Progenitor cell of endocrine pancreas (in vitro differentiated cells): ENCODE measurements at regions not wholly inside any gene's neighbourhood (a gene's known extent, or its start where the extent isn't known, plus 50 kb on each side); places are given as distances from the start of the nearest gene placed in this dataset.
A peak's percentile ranks its signal among the peaks of the same experiment; 100 is the strongest.

Source experiments
- DNase-seq: peaks from one replicate; pipeline ENCODE4 v3.0.0; 2021; ENCODE audit warnings: low spot score; ENCODE audit not compliant: unreplicated experiment
- H3K27ac Mint-ChIP-seq: 2 replicates; pipeline ENCODE4 v1.8.0; 2021; ENCODE audit warnings: mild to moderate bottlenecking, moderate library complexity, mixed read lengths
- H3K27me3 Mint-ChIP-seq: 2 replicates; pipeline ENCODE4 v1.8.0; 2021; ENCODE audit warnings: mixed read lengths
- H3K36me3 Mint-ChIP-seq: 2 replicates; pipeline ENCODE4 v1.8.0; 2022; ENCODE audit warnings: mixed read lengths; ENCODE audit not compliant: insufficient read depth
- H3K4me1 Mint-ChIP-seq: 2 replicates; pipeline ENCODE4 v1.8.0; 2021; ENCODE audit warnings: low read depth, mixed read lengths
- H3K4me3 Mint-ChIP-seq: 2 replicates; pipeline ENCODE4 v1.8.0; 2021; ENCODE audit warnings: low read depth, mild to moderate bottlenecking, moderate library complexity, mixed read lengths
- H3K9me3 Mint-ChIP-seq: 2 replicates; pipeline ENCODE4 v1.8.0; 2021; ENCODE audit warnings: low read depth, mixed read lengths
- TF ChIP-seq, protein P1 (sequence below): fragments of 200-600 bp; sonication (generic); IDR thresholded peaks from one replicate; pipeline ENCODE4 v1.5.0; 2021; ENCODE audit warnings: antibody characterized with exemption, mild to moderate bottlenecking; ENCODE audit not compliant: unreplicated experiment

DNA sequence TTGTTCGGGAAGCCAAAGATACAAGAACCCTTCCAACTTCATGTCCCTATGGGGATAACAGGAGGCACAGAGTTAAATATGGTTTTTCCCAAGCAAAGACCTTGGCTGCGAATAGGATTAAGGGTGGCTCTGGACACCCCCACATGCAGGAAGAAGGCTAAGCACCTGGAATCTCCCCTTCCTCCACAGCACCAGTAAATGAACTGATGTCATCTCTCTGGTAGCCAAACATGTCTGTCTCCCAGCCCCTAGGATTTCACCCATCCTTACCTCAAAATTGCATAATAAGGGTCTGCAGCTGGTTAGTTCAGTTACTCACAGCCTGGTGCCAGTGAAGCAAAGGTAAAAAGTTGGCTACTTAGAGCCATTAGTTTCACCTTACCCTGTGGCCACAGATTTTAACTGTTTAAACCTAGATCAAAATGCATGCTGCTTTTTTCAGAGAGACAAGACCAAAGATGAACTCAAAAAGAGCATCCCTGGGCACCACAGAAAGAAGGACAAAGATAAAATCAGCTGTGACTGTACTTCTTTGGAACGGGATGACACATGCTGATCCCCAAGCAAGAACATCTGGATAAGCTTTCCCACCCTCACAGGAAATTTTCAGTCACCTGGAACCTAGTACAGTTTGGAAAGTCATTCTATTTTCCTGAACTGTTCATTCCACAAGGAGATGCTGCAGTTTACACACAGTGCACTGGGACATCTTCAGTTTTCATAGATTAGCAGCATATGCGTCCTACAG is 77.2 kb upstream of the AKIP1 start:
- Mint-ChIP-seq H3K9me3 (no peaks in the 10 kb centered on the region), H3K4me1 (peaks cover 10% of the 10 kb centered on the region), H3K27me3 (no peaks in the 10 kb centered on the region), H3K36me3 (peaks cover 5% of the 10 kb centered on the region), H3K4me3 (no peak overlapping the region), H3K27ac (peak overlapping the region; percentile 11)
- DNase-seq: no peak
- TF ChIP-seq, protein P1, sequence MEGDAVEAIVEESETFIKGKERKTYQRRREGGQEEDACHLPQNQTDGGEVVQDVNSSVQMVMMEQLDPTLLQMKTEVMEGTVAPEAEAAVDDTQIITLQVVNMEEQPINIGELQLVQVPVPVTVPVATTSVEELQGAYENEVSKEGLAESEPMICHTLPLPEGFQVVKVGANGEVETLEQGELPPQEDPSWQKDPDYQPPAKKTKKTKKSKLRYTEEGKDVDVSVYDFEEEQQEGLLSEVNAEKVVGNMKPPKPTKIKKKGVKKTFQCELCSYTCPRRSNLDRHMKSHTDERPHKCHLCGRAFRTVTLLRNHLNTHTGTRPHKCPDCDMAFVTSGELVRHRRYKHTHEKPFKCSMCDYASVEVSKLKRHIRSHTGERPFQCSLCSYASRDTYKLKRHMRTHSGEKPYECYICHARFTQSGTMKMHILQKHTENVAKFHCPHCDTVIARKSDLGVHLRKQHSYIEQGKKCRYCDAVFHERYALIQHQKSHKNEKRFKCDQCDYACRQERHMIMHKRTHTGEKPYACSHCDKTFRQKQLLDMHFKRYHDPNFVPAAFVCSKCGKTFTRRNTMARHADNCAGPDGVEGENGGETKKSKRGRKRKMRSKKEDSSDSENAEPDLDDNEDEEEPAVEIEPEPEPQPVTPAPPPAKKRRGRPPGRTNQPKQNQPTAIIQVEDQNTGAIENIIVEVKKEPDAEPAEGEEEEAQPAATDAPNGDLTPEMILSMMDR: no peak

DNA sequence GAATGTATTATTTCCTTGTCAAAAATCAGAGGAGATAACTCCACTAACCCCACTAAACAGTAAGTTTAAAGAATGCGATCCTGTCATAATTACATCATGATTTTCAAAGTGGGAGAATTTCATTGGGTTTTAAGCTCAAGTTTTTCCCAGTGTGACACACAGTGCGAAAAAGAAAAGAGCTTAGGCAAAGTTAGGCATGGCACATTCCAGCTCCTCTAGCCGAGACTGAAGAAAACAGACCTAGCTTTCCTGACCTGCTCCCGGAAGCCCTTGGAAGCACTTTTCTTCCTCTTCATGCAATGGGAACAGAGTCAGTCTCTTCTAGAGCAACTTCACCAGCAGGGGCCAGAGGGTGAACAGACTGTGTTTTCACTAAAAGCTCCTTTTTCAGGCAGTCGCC is 76.6 kb upstream of the AKIP1 start:
- peaks cover 17% of the 10 kb centered on the region for H3K4me1 Mint-ChIP-seq
- DNase-seq: no peak
- H3K9me3 Mint-ChIP-seq: no peaks in the 10 kb centered on the region
- H3K4me3 Mint-ChIP-seq: no peak overlapping the region
- H3K27me3 Mint-ChIP-seq: no peaks in the 10 kb centered on the region
- TF ChIP-seq, protein P1: no peak
- peaks cover 5% of the 10 kb centered on the region for H3K36me3 Mint-ChIP-seq
- no peak overlapping the region for H3K27ac Mint-ChIP-seq

DNA sequence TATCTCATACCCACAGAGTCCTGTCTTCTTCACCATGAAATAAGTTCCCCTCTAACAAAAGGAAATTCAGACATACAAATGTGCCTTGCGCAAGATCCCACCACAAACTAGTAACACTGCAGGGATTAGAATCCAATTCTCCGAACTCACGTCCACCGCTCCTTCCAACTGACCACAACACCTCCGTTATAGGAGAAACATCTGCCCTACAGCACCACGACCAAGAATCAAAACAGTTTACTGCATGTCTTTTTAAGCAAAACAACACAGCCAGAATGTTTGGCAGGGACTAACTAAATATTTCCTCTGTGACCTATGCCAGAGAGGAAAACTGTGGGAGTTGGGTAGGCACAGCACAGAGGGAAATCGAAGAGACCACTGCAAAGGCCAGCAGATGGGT is 72.7 kb upstream of the AKIP1 start:
- no peaks in the 10 kb centered on the region for H3K9me3 Mint-ChIP-seq
- H3K27ac Mint-ChIP-seq: peak overlapping the region; percentile 98
- H3K36me3 Mint-ChIP-seq: peaks cover 5% of the 10 kb centered on the region
- DNase-seq: no peak
- no peaks in the 10 kb centered on the region for H3K27me3 Mint-ChIP-seq
- H3K4me1 Mint-ChIP-seq: peaks cover 35% of the 10 kb centered on the region
- TF ChIP-seq, protein P1: no peak
- no peak overlapping the region for H3K4me3 Mint-ChIP-seq

DNA sequence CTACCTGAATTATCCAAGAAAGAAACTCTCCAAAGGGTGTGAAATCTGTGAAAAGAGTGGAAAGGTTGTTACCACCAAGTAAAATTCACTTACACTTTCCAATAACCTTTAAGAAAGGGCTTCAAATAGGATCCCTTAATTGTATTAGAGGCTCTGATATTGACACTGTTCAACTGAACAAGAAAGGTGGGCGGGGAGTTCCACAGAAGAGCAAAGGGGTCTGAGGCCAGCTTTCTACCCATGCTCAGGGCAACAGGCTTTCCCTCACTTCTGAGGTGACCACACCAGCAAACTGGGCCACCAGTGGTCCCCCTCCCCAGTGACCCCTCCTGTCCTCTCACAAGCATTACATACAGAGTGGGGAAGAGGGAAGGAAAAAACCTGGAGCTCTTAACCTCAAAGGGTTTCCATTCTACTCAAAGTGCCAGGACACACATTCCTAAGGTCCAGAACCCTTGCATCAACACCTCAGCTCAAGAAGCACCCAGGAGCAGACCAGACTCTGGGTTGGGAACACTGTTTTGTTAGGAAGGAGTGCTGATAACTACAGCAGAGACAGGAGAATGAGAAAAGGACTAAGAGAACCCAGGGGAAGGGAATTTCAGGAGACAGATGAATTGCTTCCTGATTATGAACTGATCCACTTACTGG is 71.6 kb upstream of the AKIP1 start:
- DNase-seq: no peak
- Mint-ChIP-seq H3K27ac (peak overlapping the region; percentile 98), H3K4me1 (peaks cover 40% of the 10 kb centered on the region), H3K9me3 (no peaks in the 10 kb centered on the region), H3K4me3 (peak overlapping the region; percentile 22), H3K27me3 (no peaks in the 10 kb centered on the region), H3K36me3 (peaks cover 5% of the 10 kb centered on the region)
- TF ChIP-seq, protein P1: peak; percentile 16

DNA sequence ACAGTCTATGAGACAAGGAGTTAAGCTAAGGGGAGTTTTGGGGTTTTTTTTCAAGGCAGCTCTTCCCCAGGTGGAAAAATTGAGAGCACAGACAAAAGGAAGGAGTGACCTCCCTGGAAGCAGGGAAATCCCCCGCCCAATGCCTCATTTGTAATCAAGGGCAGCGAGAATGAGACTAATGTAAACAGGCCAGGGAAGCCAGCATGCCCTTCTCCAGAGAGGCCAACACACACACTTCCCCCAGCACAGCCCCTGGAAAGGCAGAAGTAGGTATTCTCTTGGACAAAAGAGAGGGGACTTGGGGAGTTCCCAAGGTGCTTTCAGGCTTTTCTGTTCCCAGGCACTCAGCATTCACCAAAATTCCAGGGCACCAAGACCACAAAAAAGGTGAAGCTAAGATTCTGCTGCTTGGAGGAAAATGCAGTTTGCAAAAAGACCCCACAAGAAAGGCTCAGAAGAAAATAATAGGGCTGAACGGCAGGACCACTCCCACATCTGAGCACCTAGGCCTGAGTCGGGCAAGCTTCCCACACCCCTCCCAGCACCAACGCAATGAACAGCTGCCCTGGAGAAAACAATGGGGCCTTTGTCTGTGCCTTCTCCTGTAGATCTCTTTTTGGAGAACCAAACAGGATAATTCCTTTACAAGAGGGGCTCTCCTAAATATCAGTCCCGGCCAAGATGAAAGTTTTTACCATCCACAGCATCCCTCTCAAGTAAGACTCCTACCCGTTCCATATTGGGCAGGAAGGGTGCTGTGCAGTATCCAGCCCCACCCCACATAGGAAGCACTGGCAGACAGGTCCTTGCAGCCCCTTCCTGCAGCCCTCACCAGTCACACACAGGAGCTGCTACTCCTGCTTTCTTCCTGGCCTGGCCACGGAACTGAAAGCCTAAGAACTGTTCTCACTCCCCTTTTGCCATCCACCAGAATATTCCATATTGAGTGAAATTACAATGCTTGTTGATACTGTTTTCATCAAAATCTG is 70.7 kb upstream of the AKIP1 start:
- Mint-ChIP-seq H3K9me3 (no peaks in the 10 kb centered on the region), H3K4me3 (peak overlapping the region; percentile 22), H3K27ac (peak overlapping the region; percentile 98), H3K27me3 (no peaks in the 10 kb centered on the region), H3K4me1 (peaks cover 40% of the 10 kb centered on the region), H3K36me3 (peaks cover 5% of the 10 kb centered on the region)
- TF ChIP-seq, protein P1: no peak
- DNase-seq: peak; percentile 18
